H1 (cell line): ENCODE measurements at regions not wholly inside any gene's neighbourhood (a gene's known extent, or its start where the extent isn't known, plus 50 kb on each side); places are given as distances from the start of the nearest gene placed in this dataset.

Source experiments
- CTCF ChIA-PET: fragments of 300-600 bp; sonication (Branson Sonifier 250); formaldehyde crosslinking; loops from one replicate; lab custom pipeline; 2021; ENCODE audit not compliant: partially characterized antibody; lab: Charles Lee
- POLR2A ChIA-PET: fragments of 300-600 bp; sonication (Branson Sonifier 250); formaldehyde crosslinking; loops from one replicate; lab custom pipeline; 2021; ENCODE audit warnings: inconsistent platforms; ENCODE audit not compliant: partially characterized antibody; lab: Charles Lee
- DNase-seq, 2 experiments: peaks; one replicate each; pipeline versions ENCODE4 v3.0.0 to v3.0.0-alpha.2; 2010 to 2022; ENCODE audit warnings: low spot score in 2 of 2, low read depth in 1 of 2, mixed read lengths in 1 of 2
- FAIRE-seq: peaks from 2 replicates; lab custom pipeline; 2011; peaks lifted over from hg19 to GRCh38; lab: Jason Lieb, UNC
- H2AFZ ChIP-seq: 2 replicates; pipeline ENCODE4 v1.8.1; 2012; ENCODE audit warnings: low read length, inconsistent platforms
- H2AK5ac ChIP-seq: 2 replicates; pipeline ENCODE4 v1.6.1; 2013; ENCODE audit warnings: low read depth, low read length
- H2BK120ac ChIP-seq: replicated peaks from 2 replicates; pipeline ENCODE3; 2013; ENCODE audit warnings: low read depth, low read length, inconsistent platforms
- H2BK12ac ChIP-seq: 2 replicates; pipeline ENCODE4 v1.6.1; 2013; ENCODE audit warnings: low read depth, low read length
- H2BK15ac ChIP-seq: 2 replicates; pipeline ENCODE4 v1.6.1; 2013; ENCODE audit warnings: low read length
- H2BK20ac ChIP-seq: 2 replicates; pipeline ENCODE4 v1.6.1; 2013; ENCODE audit warnings: low read length
- H2BK5ac ChIP-seq: 2 replicates; pipeline ENCODE4 v1.6.1; 2013; ENCODE audit warnings: low read depth, low read length
- H3K14ac ChIP-seq: 2 replicates; pipeline ENCODE4 v1.6.1; 2013; ENCODE audit warnings: inconsistent platforms; ENCODE audit not compliant: insufficient read length
- H3K18ac ChIP-seq: 2 replicates; pipeline ENCODE4 v1.6.1; 2013; ENCODE audit warnings: low read length; ENCODE audit errors: extremely low read depth
- H3K23ac ChIP-seq: 2 replicates; pipeline ENCODE4 v1.6.1; 2013; ENCODE audit warnings: inconsistent platforms; ENCODE audit not compliant: insufficient read length
- H3K23me2 ChIP-seq: 2 replicates; pipeline ENCODE4 v1.6.1; 2013; ENCODE audit warnings: low read depth, low read length
- H3K27ac ChIP-seq: 2 replicates; pipeline ENCODE4 v1.6.1; 2011; ENCODE audit warnings: low read depth, low read length, inconsistent platforms
- H3K27me3 ChIP-seq, 4 experiments: replicated peaks in 1 of 4; 1 replicate in 1 of 4; 2 replicates in 3 of 4; pipeline versions ENCODE4 v1.6.1 to v1.8.1; 2011 to 2013; ENCODE audit warnings: low read length in 3 of 4, mild to moderate bottlenecking in 3 of 4, inconsistent platforms in 2 of 4, mixed read lengths in 2 of 4, moderate library complexity in 1 of 4; ENCODE audit not compliant: control insufficient read depth in 3 of 4, insufficient read depth in 3 of 4; ENCODE audit errors: extremely low read depth in 1 of 4
- H3K36me3 ChIP-seq, 4 experiments: 2 replicates each; pipeline versions ENCODE4 v1.6.1 to v1.8.1; 2011 to 2013; ENCODE audit warnings: mild to moderate bottlenecking in 4 of 4, low read length in 3 of 4, moderate library complexity in 2 of 4, control low read depth in 1 of 4, inconsistent platforms in 1 of 4; ENCODE audit not compliant: insufficient read depth in 4 of 4, control insufficient read depth in 2 of 4
- H3K4ac ChIP-seq: replicated peaks from 2 replicates; pipeline ENCODE3; 2013; ENCODE audit warnings: low read length, low read depth, mixed read lengths, inconsistent platforms; ENCODE audit not compliant: insufficient read length
- H3K4me1 ChIP-seq, 4 experiments: replicated peaks in 1 of 4; 1 replicate in 1 of 4; 2 replicates in 3 of 4; pipeline versions ENCODE4 v1.6.1 to v1.8.1; 2011 to 2013; ENCODE audit warnings: low read length in 3 of 4, inconsistent platforms in 2 of 4, mixed read lengths in 1 of 4; ENCODE audit not compliant: insufficient read depth in 4 of 4, control insufficient read depth in 3 of 4
- H3K4me2 ChIP-seq, 2 experiments: 2 replicates each; pipeline versions ENCODE4 v1.6.1 to v1.8.1; 2011 to 2013; ENCODE audit warnings: low read depth in 2 of 2, low read length in 2 of 2, control low read depth in 1 of 2, inconsistent platforms in 1 of 2, mild to moderate bottlenecking in 1 of 2; ENCODE audit not compliant: insufficient read depth in 1 of 2
- H3K4me3 ChIP-seq, 4 experiments: fragments of 200-600, 300-600 bp in 1 of 4; sonication (generic), shearing (Covaris generic), sonication (Bioruptor Twin) in 1 of 4; 2 replicates each; pipeline versions ENCODE4 v1.5.1 to v1.8.1; 2011 to 2016; ENCODE audit warnings: low read length in 4 of 4, low read depth in 3 of 4, control low read depth in 2 of 4, inconsistent platforms in 2 of 4, mild to moderate bottlenecking in 2 of 4, mixed read lengths in 1 of 4, moderate library complexity in 1 of 4; ENCODE audit not compliant: insufficient read depth in 2 of 4; ENCODE audit errors: extremely low read depth in 1 of 4
- H3K56ac ChIP-seq: replicated peaks from 2 replicates; pipeline ENCODE3; 2013; ENCODE audit warnings: low read depth, mild to moderate bottlenecking, mixed read lengths, low read length, inconsistent platforms; ENCODE audit not compliant: insufficient read length
- H3K79me1 ChIP-seq: 2 replicates; pipeline ENCODE4 v1.6.1; 2013; ENCODE audit warnings: low read depth, low read length, control low read depth
- H3K79me2 ChIP-seq, 2 experiments: 2 replicates each; pipeline versions ENCODE4 v1.6.1 to v1.8.1; 2012 to 2013; ENCODE audit warnings: low read length in 2 of 2, mild to moderate bottlenecking in 2 of 2, inconsistent platforms in 1 of 2; ENCODE audit not compliant: insufficient read depth in 2 of 2, control insufficient read depth in 1 of 2
- H3K9ac ChIP-seq, 4 experiments: replicated peaks in 1 of 4; 1 replicate in 1 of 4; 2 replicates in 3 of 4; pipeline versions ENCODE4 v1.6.1 to v1.8.1; 2011 to 2013; ENCODE audit warnings: low read depth in 3 of 4, low read length in 3 of 4, control low read depth in 2 of 4, mild to moderate bottlenecking in 2 of 4, moderate library complexity in 2 of 4, inconsistent platforms in 1 of 4; ENCODE audit errors: extremely low read depth in 1 of 4
- H3K9me3 ChIP-seq, 2 experiments: 2 replicates each; pipeline versions ENCODE4 v1.6.1 to v1.8.1; 2012 to 2013; ENCODE audit warnings: mild to moderate bottlenecking in 2 of 2, moderate library complexity in 2 of 2, control low read depth in 1 of 2, inconsistent platforms in 1 of 2, low read depth in 1 of 2, low read length in 1 of 2, mixed read lengths in 1 of 2; ENCODE audit not compliant: insufficient read depth in 2 of 2
- H4K20me1 ChIP-seq, 2 experiments: replicated peaks in 1 of 2; 2 replicates each; pipeline versions ENCODE3 to v1.8.1; 2011 to 2013; ENCODE audit warnings: inconsistent platforms in 2 of 2, low read length in 2 of 2, mild to moderate bottlenecking in 1 of 2; ENCODE audit not compliant: insufficient read depth in 2 of 2, control insufficient read depth in 1 of 2
- H4K5ac ChIP-seq: 2 replicates; pipeline ENCODE4 v1.6.1; 2013; ENCODE audit warnings: low read length, low read depth, mixed read lengths, inconsistent platforms; ENCODE audit not compliant: insufficient read length
- H4K8ac ChIP-seq: 2 replicates; pipeline ENCODE4 v1.8.0; 2013; ENCODE audit warnings: mild to moderate bottlenecking, moderate library complexity, low read length, inconsistent platforms; ENCODE audit not compliant: insufficient read depth; ENCODE audit errors: extremely low read depth
- H4K91ac ChIP-seq: replicated peaks from 2 replicates; pipeline ENCODE3; 2013; ENCODE audit warnings: low read length, mixed read lengths, inconsistent platforms; ENCODE audit not compliant: insufficient read length
- ATF2 ChIP-seq: IDR thresholded peaks from 2 replicates; pipeline ENCODE4 v1.6.1; 2012; ENCODE audit warnings: low read length, inconsistent platforms
- WGBS, 2 experiments: shearing (Covaris generic) in 1 of 2; methylation state at CpG; one replicate each; pipeline versions ENCODE4 v1.1.6 to v1.1.7; 2013 to 2015; ENCODE audit warnings: low lambda C conversion rate in 2 of 2, mixed read lengths in 2 of 2, inconsistent platforms in 1 of 2, low coverage in 1 of 2, missing lambda C conversion rate in 1 of 2; ENCODE audit not compliant: insufficient replicate concordance in 2 of 2, insufficient coverage in 1 of 2, insufficient read length in 1 of 2; ENCODE audit errors: extremely low coverage in 1 of 2, missing lambda C conversion rate in 1 of 2; 5-methylcytosine and 5-hydroxymethylcytosine counted together

GRCh38 chr7:17674166-17674942, 265.9 kb downstream of the SNX13 start:
- FAIRE-seq, result no peak
- Histone ChIP-seq H4K20me1 (no peaks in the 10 kb centered on the region), H3K18ac (no peak overlapping the region), H2BK12ac (no peak overlapping the region)
- no peak for DNase-seq
- CTCF ChIA-PET, result interaction anchor here (1.4 kb wide), 1 partner anchor 9 kb away, joined by 5 read pairs; no protein-coding TSS in a partner anchor
- no peak for TF ChIP-seq ATF2
- TF ChIP-seq, all 59 proteins: peak for 0
- Histone ChIP-seq H3K4me3 (no peak overlapping the region), H2BK120ac (no peak overlapping the region), H3K14ac (no peak overlapping the region), H3K79me1 (no peaks in the 10 kb centered on the region), H3K27me3 (peaks cover 0 to 1% (median 0%) of the 10 kb centered on the region in 4 experiments; a peak in 2 of 7 replicates), H4K8ac (no peak overlapping the region), H2BK5ac (no peak overlapping the region), H2BK15ac (no peak overlapping the region), H2BK20ac (no peak overlapping the region), H3K4ac (no peak overlapping the region), H2AK5ac (no peak overlapping the region), H4K5ac (no peak overlapping the region), H3K9me3 (no peaks in the 10 kb centered on the region), H2AFZ (no peak overlapping the region), H3K23me2 (no peaks in the 10 kb centered on the region), H3K9ac (no peak overlapping the region), H3K36me3 (no peaks in the 10 kb centered on the region), H3K27ac (no peak overlapping the region), H3K4me2 (no peak overlapping the region), H3K56ac (no peak overlapping the region), H3K4me1 (no peaks in the 10 kb centered on the region), H3K79me2 (no peaks in the 10 kb centered on the region), H4K91ac (no peak overlapping the region), H3K23ac (no peak overlapping the region)
- POLR2A ChIA-PET, result no interaction called here
- WGBS, 2 experiments, result 90% methylated on average over 8 of the region's 8 CpGs; no CpG with 5 or more reads in 1 of the 2 experiments
